Panc1 (cell line): ENCODE measurements at regions not wholly inside any gene's neighbourhood (a gene's known extent, or its start where the extent isn't known, plus 50 kb on each side); places are given as distances from the start of the nearest gene placed in this dataset.

Experiments
- ATAC-seq: fragments of 200-7000 bp; cut with Tn5 transposase; 2 replicates; pipeline ENCODE4 v1.9.1; 2020; ENCODE audit warnings: mild to moderate bottlenecking, moderate library complexity
- BruUV-seq: library from RNA; stranded (reverse); fragments of 400-500 nt; replicated peaks from 2 replicates; lab custom pipeline; 2021; lab: Mats Ljungman, UMichigan
- CTCF ChIA-PET: fragments of 300-600 bp; sonication (Branson Sonifier 250); formaldehyde crosslinking; loops from one replicate; lab custom pipeline; 2022; ENCODE audit warnings: antibody characterized with exemption; lab: Charles Lee
- POLR2A ChIA-PET: fragments of 300-600 bp; sonication (Branson Sonifier 250); formaldehyde crosslinking; loops from one replicate; lab custom pipeline; 2022; ENCODE audit warnings: antibody characterized with exemption; lab: Charles Lee
- DNase-seq: peaks from one replicate; pipeline ENCODE4 v3.0.0-alpha.2; 2010; ENCODE audit warnings: low read depth, low spot score
- H3K27ac ChIP-seq: 2 replicates; pipeline ENCODE4 v1.5.1; 2011; ENCODE audit warnings: mild to moderate bottlenecking, low read length, inconsistent platforms
- H3K27me3 ChIP-seq: fragments of 200-500 bp; sonication (Bioruptor generic); 2 replicates; pipeline ENCODE4 v1.6.0; 2014; ENCODE audit warnings: low read length, inconsistent platforms; ENCODE audit not compliant: control insufficient read depth, insufficient read depth
- H3K36me3 ChIP-seq: fragments of 200-500 bp; sonication (Bioruptor generic); 2 replicates; pipeline ENCODE4 v1.5.1; 2014; ENCODE audit warnings: inconsistent platforms, mild to moderate bottlenecking, low read length, moderate library complexity; ENCODE audit not compliant: control insufficient read depth, insufficient read depth
- H3K4me1 ChIP-seq: 2 replicates; pipeline ENCODE4 v1.5.1; 2011; ENCODE audit warnings: inconsistent platforms, mild to moderate bottlenecking, low read length, moderate library complexity; ENCODE audit not compliant: control insufficient read depth, insufficient read depth
- H3K4me3 ChIP-seq, 2 experiments: 2 replicates each; pipeline ENCODE4 v1.5.1; 2011 to 2012; ENCODE audit warnings: low read depth in 2 of 2, low read length in 2 of 2, mild to moderate bottlenecking in 2 of 2, inconsistent platforms in 1 of 2, moderate library complexity in 1 of 2
- H3K9me3 ChIP-seq: fragments of 200-500 bp; sonication (Bioruptor generic); 2 replicates; pipeline ENCODE4 v1.5.1; 2014; ENCODE audit warnings: low read depth, mild to moderate bottlenecking, inconsistent platforms, low read length, moderate library complexity; ENCODE audit not compliant: control insufficient read depth, insufficient read depth
- CTCF ChIP-seq: fragments of 450-650 bp; IDR thresholded peaks from 2 replicates; pipeline ENCODE4 v1.5.1; 2017; ENCODE audit warnings: mild to moderate bottlenecking
- POLR2AphosphoS5 ChIP-seq: IDR thresholded peaks from 2 replicates; pipeline ENCODE4 v1.6.1; 2012; ENCODE audit warnings: mild to moderate bottlenecking, low read depth, low read length, moderate library complexity
- REST ChIP-seq, 2 experiments: IDR thresholded peaks; 2 replicates each; pipeline ENCODE4 v1.6.1; 2011 to 2012; ENCODE audit warnings: low read depth in 2 of 2, control low read depth in 1 of 2, low read length in 1 of 2, mild to moderate bottlenecking in 1 of 2, moderate library complexity in 1 of 2; ENCODE audit not compliant: insufficient read depth in 1 of 2
- SIN3A ChIP-seq: IDR thresholded peaks from 2 replicates; pipeline ENCODE4 v1.6.1; 2012; ENCODE audit warnings: low read depth, mild to moderate bottlenecking, low read length, moderate library complexity, borderline replicate concordance; ENCODE audit not compliant: insufficient read depth
- TCF7L2 ChIP-seq: IDR thresholded peaks from 2 replicates; pipeline ENCODE4 v1.6.1; 2011; ENCODE audit warnings: mild to moderate bottlenecking, low read depth, low read length, inconsistent platforms
- in situ Hi-C: cut with HindIII; loops from 2 replicates; pipeline ENCODE4 v1.10.0; 2016; ENCODE audit warnings: low sequenced_read_pairs, low pct_unique_long_range_greater_than_20kb
- intact Hi-C: fragments of 100-400 bp; cut with micrococcal nuclease; formaldehyde crosslinking; loops from one replicate; pipeline ENCODE4 v1.10.0; 2022; ENCODE audit not compliant: unreplicated experiment

GRCh38 chr12:127070515-127071157 is 1196.3 kb upstream of the TMEM132C start:
- intact Hi-C loops: no loop called here
- Histone ChIP-seq H3K4me1 (no peaks in the 10 kb centered on the region), H3K9me3 (no peaks in the 10 kb centered on the region), H3K27me3 (no peaks in the 10 kb centered on the region), H3K4me3 (no peak overlapping the region), H3K36me3 (no peaks in the 10 kb centered on the region), H3K27ac (no peak overlapping the region)
- no TSS peak for BruUV-seq
- TF ChIP-seq SIN3A: no peak
- TF ChIP-seq CTCF: no peak
- no peak for TF ChIP-seq TCF7L2
- TF ChIP-seq REST (IDR thresholded peaks at IDR 0.05; ENCODE audit: insufficient read depth in 1 of 2, low read depth in 2 of 2, low read length in 1 of 2): no peak
- no peak for TF ChIP-seq POLR2AphosphoS5
- DNase-seq (no peak), ATAC-seq (no peak)
- in situ Hi-C loops: no loop called here
- POLR2A ChIA-PET: no interaction called here
- CTCF ChIA-PET: no interaction called here

GRCh38 chr12:127074161-127074560 is 1192.8 kb upstream of the TMEM132C start:
- H3K27me3 ChIP-seq: no peaks in the 10 kb centered on the region
- CTCF ChIA-PET: no interaction called here
- POLR2A ChIA-PET: no interaction called here
- BruUV-seq: no TSS peak
- no peak for ATAC-seq
- intact Hi-C loops: no loop called here
- no peaks in the 10 kb centered on the region for H3K36me3 ChIP-seq
- in situ Hi-C loops: no loop called here
- DNase-seq: no peak
- no peak overlapping the region for H3K27ac ChIP-seq
- H3K4me1 ChIP-seq: no peaks in the 10 kb centered on the region
- TF ChIP-seq REST (IDR thresholded peaks at IDR 0.05; ENCODE audit: insufficient read depth in 1 of 2, low read depth in 2 of 2, low read length in 1 of 2) (no peak), CTCF (no peak), SIN3A (no peak), POLR2AphosphoS5 (no peak), TCF7L2 (no peak)
- H3K4me3 ChIP-seq: no peak overlapping the region
- H3K9me3 ChIP-seq: no peaks in the 10 kb centered on the region
